Trophoblast cell (in vitro differentiated cells and primary cell): ENCODE measurements at regions not wholly inside any gene's neighbourhood (a gene's known extent, or its start where the extent isn't known, plus 50 kb on each side); places are given as distances from the start of the nearest gene placed in this dataset.
A peak's percentile ranks its signal among the peaks of the same experiment; 100 is the strongest.

Source experiments
- DNase-seq, 2 donors: peaks; one replicate each; pipeline ENCODE4 v3.0.0-alpha.2; 2016
- H2AFZ ChIP-seq: 2 replicates; pipeline ENCODE4 v1.6.1; 2013; ENCODE audit warnings: low read length, moderate library complexity, mild to moderate bottlenecking; ENCODE audit not compliant: insufficient read depth, poor library complexity
- H2AK5ac ChIP-seq: 2 replicates; pipeline ENCODE4 v1.6.1; 2013; ENCODE audit warnings: mild to moderate bottlenecking, low read length
- H2BK120ac ChIP-seq: 2 replicates; pipeline ENCODE4 v1.6.1; 2013; ENCODE audit warnings: low read length, mild to moderate bottlenecking, moderate library complexity; ENCODE audit not compliant: insufficient read depth, poor library complexity
- H2BK12ac ChIP-seq: 2 replicates; pipeline ENCODE4 v1.6.1; 2013; ENCODE audit warnings: mild to moderate bottlenecking, low read length, moderate library complexity
- H2BK5ac ChIP-seq: 2 replicates; pipeline ENCODE4 v1.6.1; 2013; ENCODE audit warnings: low read length, low read depth, moderate library complexity, mild to moderate bottlenecking; ENCODE audit not compliant: poor library complexity
- H3K14ac ChIP-seq: 2 replicates; pipeline ENCODE4 v1.6.1; 2013; ENCODE audit warnings: mild to moderate bottlenecking, low read length
- H3K18ac ChIP-seq: 2 replicates; pipeline ENCODE4 v1.6.1; 2013; ENCODE audit warnings: mild to moderate bottlenecking, low read length
- H3K23ac ChIP-seq: 2 replicates; pipeline ENCODE4 v1.6.1; 2013; ENCODE audit warnings: low read length
- H3K27ac ChIP-seq: 2 replicates; pipeline ENCODE4 v1.5.1; 2013; ENCODE audit warnings: low read depth, mild to moderate bottlenecking, inconsistent platforms, low read length, moderate library complexity
- H3K27me3 ChIP-seq: 2 replicates; pipeline ENCODE4 v1.6.1; 2013; ENCODE audit warnings: inconsistent platforms, mild to moderate bottlenecking, low read length, moderate library complexity; ENCODE audit not compliant: insufficient read depth
- H3K36me3 ChIP-seq, 2 experiments: 1 replicate in 1 of 2; 2 replicates in 1 of 2; pipeline ENCODE4 v1.6.1; 2013; ENCODE audit warnings: low read length in 2 of 2, mild to moderate bottlenecking in 2 of 2, moderate library complexity in 1 of 2; ENCODE audit not compliant: insufficient read depth in 2 of 2, control insufficient read depth in 1 of 2
- H3K4ac ChIP-seq: 2 replicates; pipeline ENCODE4 v1.6.1; 2013; ENCODE audit warnings: low read depth, mild to moderate bottlenecking, low read length, moderate library complexity
- H3K4me1 ChIP-seq, 2 experiments: 1 replicate in 1 of 2; 2 replicates in 1 of 2; pipeline ENCODE4 v1.6.1; 2013; ENCODE audit warnings: low read length in 2 of 2, mild to moderate bottlenecking in 2 of 2, moderate library complexity in 1 of 2; ENCODE audit not compliant: insufficient read depth in 2 of 2, control insufficient read depth in 1 of 2
- H3K4me2 ChIP-seq: 2 replicates; pipeline ENCODE4 v1.6.1; 2013; ENCODE audit warnings: inconsistent platforms, mild to moderate bottlenecking, low read length, moderate library complexity
- H3K4me3 ChIP-seq: 2 replicates; pipeline ENCODE4 v1.5.1; 2013; ENCODE audit warnings: mild to moderate bottlenecking, low read depth, low read length, inconsistent platforms
- H3K79me1 ChIP-seq: one replicate; pipeline ENCODE4 v1.6.1; 2013; ENCODE audit warnings: low read length
- H3K79me2 ChIP-seq: 2 replicates; pipeline ENCODE4 v1.6.1; 2013; ENCODE audit warnings: low read length, mild to moderate bottlenecking; ENCODE audit not compliant: control insufficient read depth, insufficient read depth, poor library complexity
- H3K9ac ChIP-seq: 2 replicates; pipeline ENCODE4 v1.6.1; 2013; ENCODE audit warnings: mild to moderate bottlenecking, low read length
- H3K9me3 ChIP-seq: 2 replicates; pipeline ENCODE4 v1.6.1; 2013; ENCODE audit warnings: low read depth, mild to moderate bottlenecking, control low read depth, inconsistent platforms, low read length; ENCODE audit not compliant: insufficient read depth
- H4K12ac ChIP-seq: 2 replicates; pipeline ENCODE4 v1.6.1; 2013; ENCODE audit warnings: low read depth, mild to moderate bottlenecking, low read length, moderate library complexity
- H4K8ac ChIP-seq: 2 replicates; pipeline ENCODE4 v1.6.1; 2013; ENCODE audit warnings: low read depth, mild to moderate bottlenecking, low read length, moderate library complexity
- H4K91ac ChIP-seq: one replicate; pipeline ENCODE4 v1.6.1; 2013; ENCODE audit warnings: low read depth, mild to moderate bottlenecking, low read length, moderate library complexity
- WGBS: extraction: QIAGEN DNeasy Blood & Tissue Kit; methylation state at CpG from one replicate; pipeline ENCODE4 v1.1.7; 2013; ENCODE audit warnings: missing lambda C conversion rate; ENCODE audit not compliant: insufficient read length, insufficient coverage; ENCODE audit errors: extremely low coverage; 5-methylcytosine and 5-hydroxymethylcytosine counted together

DNA sequence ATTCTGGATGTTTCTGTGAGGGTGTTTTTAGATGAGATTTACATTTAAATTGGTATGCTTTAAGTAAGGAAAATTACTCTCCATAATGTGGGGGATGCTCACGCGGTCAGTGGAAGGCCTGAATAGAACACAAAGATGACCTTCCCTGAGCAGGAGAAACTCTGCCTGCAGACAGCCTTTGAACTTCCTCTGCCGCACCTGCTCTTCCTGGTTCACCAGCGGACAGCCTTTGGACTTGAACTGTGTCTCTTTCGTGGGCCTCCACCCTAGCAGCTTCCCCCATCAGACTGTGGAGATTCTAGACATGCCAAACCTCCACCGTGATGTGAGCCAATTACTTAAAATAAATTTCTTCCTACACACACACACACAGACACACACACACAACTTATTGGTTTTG lies 210.7 kb downstream of the EFCAB11 start:
- no peak overlapping the region for H2AFZ ChIP-seq
- no peak overlapping the region for H3K27ac ChIP-seq
- peaks cover 0 to 5% of the 10 kb centered on the region in 2 experiments for H3K4me1 ChIP-seq
- no peak overlapping the region for H3K14ac ChIP-seq
- no peak overlapping the region for H3K4me3 ChIP-seq
- no peak overlapping the region for H2BK12ac ChIP-seq
- no peak for DNase-seq
- H3K4ac ChIP-seq: no peak overlapping the region
- H3K36me3 ChIP-seq: no peaks in the 10 kb centered on the region
- no peak overlapping the region for H2AK5ac ChIP-seq
- no peak overlapping the region for H4K91ac ChIP-seq
- H3K79me1 ChIP-seq: no peaks in the 10 kb centered on the region
- H4K8ac ChIP-seq: no peak overlapping the region
- no peak overlapping the region for H2BK5ac ChIP-seq
- H3K18ac ChIP-seq: no peak overlapping the region
- no peak overlapping the region for H3K23ac ChIP-seq
- H3K4me2 ChIP-seq: no peak overlapping the region
- peaks cover 5% of the 10 kb centered on the region for H3K9me3 ChIP-seq
- H3K27me3 ChIP-seq: no peaks in the 10 kb centered on the region
- H3K79me2 ChIP-seq: no peaks in the 10 kb centered on the region
- WGBS: no CpG with 5 or more reads among the region's 6 CpGs
- no peak overlapping the region for H4K12ac ChIP-seq
- no peak overlapping the region for H2BK120ac ChIP-seq
- no peak overlapping the region for H3K9ac ChIP-seq

GRCh38 chr14:89740241-89740640 lies 214.3 kb downstream of the EFCAB11 start:
- no CpG with 5 or more reads among the region's 3 CpGs for WGBS
- Histone ChIP-seq H3K4me2 (no peak overlapping the region), H4K12ac (no peak overlapping the region), H2AK5ac (no peak overlapping the region), H3K4ac (no peak overlapping the region), H3K4me1 (peaks cover 0 to 6% of the 10 kb centered on the region in 2 experiments), H3K27me3 (no peaks in the 10 kb centered on the region), H3K14ac (no peak overlapping the region), H4K91ac (no peak overlapping the region), H3K36me3 (no peaks in the 10 kb centered on the region), H3K79me2 (no peaks in the 10 kb centered on the region), H3K27ac (no peak overlapping the region), H3K9me3 (peaks cover 8% of the 10 kb centered on the region), H3K23ac (no peak overlapping the region), H2AFZ (no peak overlapping the region), H2BK120ac (no peak overlapping the region), H3K79me1 (peaks cover 2% of the 10 kb centered on the region), H2BK12ac (no peak overlapping the region), H2BK5ac (no peak overlapping the region), H3K9ac (no peak overlapping the region), H3K4me3 (no peak overlapping the region), H4K8ac (no peak overlapping the region), H3K18ac (no peak overlapping the region)
- DNase-seq: peak; percentile 17 to 80

- Histone ChIP-seq H2BK5ac (no peak overlapping the region), H4K91ac (no peak overlapping the region), H4K8ac (no peak overlapping the region), H3K18ac (no peak overlapping the region), H2AK5ac (no peak overlapping the region), H3K9ac (no peak overlapping the region), H3K36me3 (no peaks in the 10 kb centered on the region), H3K14ac (no peak overlapping the region), H2BK120ac (no peak overlapping the region), H3K4ac (no peak overlapping the region), H3K27me3 (no peaks in the 10 kb centered on the region), H3K9me3 (peaks cover 3% of the 10 kb centered on the region), H3K79me2 (no peaks in the 10 kb centered on the region), H3K23ac (no peak overlapping the region), H3K4me3 (no peak overlapping the region), H3K4me1 (peaks cover 0 to 6% of the 10 kb centered on the region in 2 experiments), H4K12ac (no peak overlapping the region), H2AFZ (no peak overlapping the region), H3K4me2 (no peak overlapping the region), H2BK12ac (no peak overlapping the region), H3K79me1 (peaks cover 2% of the 10 kb centered on the region), H3K27ac (no peak overlapping the region)
- no CpG with 5 or more reads among the region's 4 CpGs for WGBS
- peak in 1 of 2 donors; percentile 51 for DNase-seq
Measured at GRCh38 chr14:89736881-89737280, 217.6 kb downstream of the EFCAB11 start.

DNA sequence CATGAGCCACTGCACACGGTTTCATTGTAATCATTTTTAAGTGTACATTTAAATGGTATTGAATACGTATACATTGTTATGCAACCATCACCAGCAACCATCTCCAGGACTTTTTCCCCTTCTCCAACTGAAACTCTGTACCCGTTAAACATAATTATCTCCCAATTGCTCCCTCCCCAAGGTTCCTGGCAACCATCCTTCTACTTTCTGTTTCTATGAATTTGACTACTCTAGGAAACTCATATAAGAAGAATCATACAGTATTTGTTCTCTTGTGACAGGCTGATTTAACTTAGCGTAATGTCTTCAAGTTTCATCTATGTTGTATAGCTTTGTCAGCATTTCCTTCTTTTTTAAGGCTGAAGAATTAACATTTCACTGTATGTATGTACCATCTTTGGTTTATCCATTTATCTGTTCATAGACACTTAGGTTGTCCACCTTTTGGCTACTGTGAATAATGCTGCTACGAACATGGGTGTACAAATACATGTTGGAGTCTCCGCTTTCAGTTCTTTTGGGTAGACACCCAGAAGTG lies 223.1 kb downstream of the EFCAB11 start:
- Histone ChIP-seq H3K9me3 (no peaks in the 10 kb centered on the region), H3K4me3 (no peak overlapping the region), H3K4me2 (no peak overlapping the region), H3K4ac (no peak overlapping the region), H3K79me1 (no peaks in the 10 kb centered on the region), H2AFZ (no peak overlapping the region), H4K12ac (no peak overlapping the region), H2AK5ac (no peak overlapping the region), H3K79me2 (no peaks in the 10 kb centered on the region), H2BK120ac (no peak overlapping the region), H2BK5ac (no peak overlapping the region), H2BK12ac (no peak overlapping the region), H3K14ac (no peak overlapping the region), H3K4me1 (no peaks in the 10 kb centered on the region), H3K9ac (no peak overlapping the region), H3K27me3 (no peaks in the 10 kb centered on the region), H3K18ac (no peak overlapping the region), H4K91ac (no peak overlapping the region), H3K23ac (no peak overlapping the region), H3K36me3 (no peaks in the 10 kb centered on the region), H3K27ac (no peak overlapping the region), H4K8ac (no peak overlapping the region)
- DNase-seq: no peak
- WGBS: no CpG with 5 or more reads among the region's 6 CpGs
